ENCODE measurements at regions not wholly inside any gene's neighbourhood (a gene's known extent, or its start where the extent isn't known, plus 50 kb on each side); places are given as distances from the start of the nearest gene placed in this dataset.
"Not testable (repeated sequence)": the region's sequence is repeated elsewhere in the genome, so short reads cannot be mapped to it uniquely, and the experiment has no call there.

DNA sequence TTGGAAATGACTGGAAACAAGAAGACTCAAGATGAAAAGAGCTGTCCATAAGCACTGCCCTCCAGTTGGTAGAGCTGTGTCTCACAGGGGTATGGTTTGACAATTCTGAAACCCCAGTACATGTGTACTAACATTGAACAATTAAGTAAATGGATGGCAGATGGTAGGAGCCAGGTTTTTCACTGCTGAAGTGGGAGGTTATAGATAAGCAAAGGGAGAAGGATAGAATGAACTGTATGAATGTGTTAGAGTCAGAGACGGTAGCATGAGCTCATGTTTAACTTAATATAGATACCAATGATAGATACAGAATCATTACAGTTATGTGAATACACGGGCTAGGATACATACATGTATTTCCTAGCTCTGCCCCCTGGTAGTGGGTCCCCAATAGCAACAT is 95.0 kb upstream of the SIRPA start:
- Histone ChIP-seq H3K4me3 (ENCODE audit: low read depth in 1 of 2, low read length in 2 of 2) (no peak overlapping the region), H3K36me3 (ENCODE audit: control insufficient read depth in 2 of 2, insufficient read depth in 2 of 2, low read length in 1 of 2) (no peaks in the 10 kb centered on the region), H3K27ac (ENCODE audit: low read depth in 2 of 2, low read length in 1 of 2) (no peak overlapping the region), H3K9me3 (ENCODE audit: control insufficient read depth in 2 of 2, insufficient read depth in 1 of 2, low read depth in 1 of 2, low read length in 1 of 2) (no peaks in the 10 kb centered on the region), H3K27me3 (ENCODE audit: control insufficient read depth in 1 of 2, insufficient read depth in 2 of 2, low read length in 2 of 2) (no peaks in the 10 kb centered on the region), H3K4me1 (ENCODE audit: control insufficient read depth in 2 of 2, insufficient read depth in 2 of 2, low read length in 1 of 2) (peaks cover 0 to 14% of the 10 kb centered on the region in 2 donors)
- WGBS, 2 donors, result 72 to 78% methylated on average over 2 of the region's 2 CpGs

DNA sequence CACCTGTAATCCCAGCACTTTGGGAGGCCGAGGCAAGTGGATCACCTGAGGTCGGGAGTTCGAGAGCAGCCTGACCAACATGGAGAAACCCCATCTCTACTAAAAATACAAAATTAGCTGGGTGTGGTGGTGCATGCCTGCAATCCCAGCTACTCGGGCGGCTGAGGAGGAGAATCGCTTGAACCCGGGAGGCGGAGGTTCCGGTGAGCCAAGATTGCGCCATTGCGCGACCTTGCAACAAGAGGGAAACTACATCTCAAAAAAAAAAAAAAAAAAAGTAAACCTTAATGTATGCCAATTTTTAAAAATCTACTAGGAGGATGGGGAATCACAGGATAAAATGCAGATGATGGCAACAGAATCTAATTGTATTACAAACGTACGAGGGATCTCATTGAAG is 95.5 kb upstream of the SIRPA start:
- WGBS, 2 donors, result 85 to 93% methylated on average over 14 of the region's 14 CpGs
- not testable (repeated sequence) for H3K36me3 ChIP-seq (ENCODE audit: control insufficient read depth in 2 of 2, insufficient read depth in 2 of 2, low read length in 1 of 2); H3K27me3 ChIP-seq (ENCODE audit: control insufficient read depth in 1 of 2, insufficient read depth in 2 of 2, low read length in 2 of 2); H3K9me3 ChIP-seq (ENCODE audit: control insufficient read depth in 2 of 2, insufficient read depth in 1 of 2, low read depth in 1 of 2, low read length in 1 of 2); H3K4me3 ChIP-seq (ENCODE audit: low read depth in 1 of 2, low read length in 2 of 2); H3K27ac ChIP-seq (ENCODE audit: low read depth in 2 of 2, low read length in 1 of 2)
- H3K4me1 ChIP-seq (ENCODE audit: control insufficient read depth in 2 of 2, insufficient read depth in 2 of 2, low read length in 1 of 2), result peaks cover 0 to 10% of the 10 kb centered on the region in 2 donors

DNA sequence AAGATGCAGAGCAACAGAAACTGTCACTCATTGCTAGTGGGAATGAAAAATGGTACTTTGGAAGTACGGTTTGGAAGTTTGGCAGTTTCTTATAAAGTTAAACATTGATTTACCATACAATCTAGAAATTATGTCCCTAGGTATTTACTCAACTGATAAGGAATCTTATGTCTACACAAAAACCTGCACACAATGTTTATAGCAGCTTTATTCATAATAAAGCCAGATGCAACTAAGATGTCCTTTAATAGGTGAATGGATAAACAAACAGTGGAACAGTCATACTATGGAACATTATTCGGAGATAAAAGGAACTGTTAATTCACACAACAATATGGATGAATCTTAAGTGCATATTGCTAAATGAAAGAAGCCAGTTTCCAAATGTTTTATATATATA is 96.2 kb upstream of the SIRPA start:
- 60 to 79% methylated on average over 2 of the region's 2 CpGs for WGBS, 2 donors
- H3K27me3 ChIP-seq (ENCODE audit: control insufficient read depth in 1 of 2, insufficient read depth in 2 of 2, low read length in 2 of 2), result no peaks in the 10 kb centered on the region
- no peaks in the 10 kb centered on the region for H3K9me3 ChIP-seq (ENCODE audit: control insufficient read depth in 2 of 2, insufficient read depth in 1 of 2, low read depth in 1 of 2, low read length in 1 of 2)

DNA sequence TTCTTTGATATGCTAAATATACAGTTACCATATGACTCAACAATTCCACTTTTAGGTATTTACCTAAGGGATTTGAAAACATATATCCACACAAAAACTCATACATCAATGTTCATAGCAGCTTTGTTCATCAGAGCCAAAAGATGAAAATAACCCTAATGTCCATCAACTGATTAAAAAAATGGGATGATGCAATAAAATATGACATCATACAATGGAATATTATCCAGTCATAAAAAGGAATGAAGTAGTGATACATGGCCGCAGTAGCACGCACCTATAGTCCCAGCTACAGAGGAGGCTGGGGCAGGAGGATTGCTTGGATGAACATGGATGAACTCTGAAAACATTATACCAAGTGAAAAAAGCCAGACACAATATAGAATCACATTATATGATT is 101.4 kb upstream of the SIRPA start:
- H3K9me3 ChIP-seq (ENCODE audit: control insufficient read depth in 2 of 2, insufficient read depth in 1 of 2, low read depth in 1 of 2, low read length in 1 of 2), result no peaks in the 10 kb centered on the region
- H3K4me1 ChIP-seq (ENCODE audit: control insufficient read depth in 2 of 2, insufficient read depth in 2 of 2, low read length in 1 of 2), result no peaks in the 10 kb centered on the region
- no peak overlapping the region for H3K27ac ChIP-seq (ENCODE audit: low read depth in 2 of 2, low read length in 1 of 2)
- 93 to 95% methylated on average over 2 of the region's 2 CpGs for WGBS, 2 donors
- H3K27me3 ChIP-seq (ENCODE audit: control insufficient read depth in 1 of 2, insufficient read depth in 2 of 2, low read length in 2 of 2), result no peaks in the 10 kb centered on the region
- H3K36me3 ChIP-seq (ENCODE audit: control insufficient read depth in 2 of 2, insufficient read depth in 2 of 2, low read length in 1 of 2), result no peaks in the 10 kb centered on the region
- no peak overlapping the region for H3K4me3 ChIP-seq (ENCODE audit: low read depth in 1 of 2, low read length in 2 of 2)

More for the DNA sequence above, 96.2 kb upstream of the SIRPA start:
- no peaks in the 10 kb centered on the region for H3K36me3 ChIP-seq (ENCODE audit: control insufficient read depth in 2 of 2, insufficient read depth in 2 of 2, low read length in 1 of 2)
- H3K4me1 ChIP-seq (ENCODE audit: control insufficient read depth in 2 of 2, insufficient read depth in 2 of 2, low read length in 1 of 2), result peaks cover 0 to 5% of the 10 kb centered on the region in 2 donors
- no peak overlapping the region for H3K27ac ChIP-seq (ENCODE audit: low read depth in 2 of 2, low read length in 1 of 2)
- no peak overlapping the region for H3K4me3 ChIP-seq (ENCODE audit: low read depth in 1 of 2, low read length in 2 of 2)

DNA sequence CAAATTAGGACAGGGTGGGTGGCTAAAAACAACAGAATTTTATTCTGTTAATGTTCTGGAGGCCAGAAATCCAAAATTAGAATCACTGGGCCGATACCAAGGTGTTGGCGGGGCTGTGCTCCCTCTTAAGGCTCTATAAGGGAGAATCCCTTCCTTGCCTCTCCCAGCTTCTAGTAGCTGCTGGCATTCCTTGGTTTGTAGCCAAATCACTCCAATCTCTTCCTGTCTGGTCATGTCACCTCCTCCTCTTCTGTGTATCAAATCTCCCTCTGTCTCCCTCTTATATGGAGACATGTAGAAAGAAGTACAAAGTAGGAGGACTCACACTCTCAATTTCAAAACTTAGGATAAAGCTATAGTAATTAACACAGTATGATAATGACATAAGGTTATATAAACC is 102.9 kb upstream of the SIRPA start:
- Histone ChIP-seq H3K4me3 (ENCODE audit: low read depth in 1 of 2, low read length in 2 of 2) (no peak overlapping the region), H3K36me3 (ENCODE audit: control insufficient read depth in 2 of 2, insufficient read depth in 2 of 2, low read length in 1 of 2) (no peaks in the 10 kb centered on the region), H3K27ac (ENCODE audit: low read depth in 2 of 2, low read length in 1 of 2) (no peak overlapping the region), H3K27me3 (ENCODE audit: control insufficient read depth in 1 of 2, insufficient read depth in 2 of 2, low read length in 2 of 2) (no peaks in the 10 kb centered on the region), H3K9me3 (ENCODE audit: control insufficient read depth in 2 of 2, insufficient read depth in 1 of 2, low read depth in 1 of 2, low read length in 1 of 2) (no peaks in the 10 kb centered on the region), H3K4me1 (ENCODE audit: control insufficient read depth in 2 of 2, insufficient read depth in 2 of 2, low read length in 1 of 2) (no peaks in the 10 kb centered on the region)
- WGBS, 2 donors, result 48 to 53% methylated on average over 2 of the region's 2 CpGs

DNA sequence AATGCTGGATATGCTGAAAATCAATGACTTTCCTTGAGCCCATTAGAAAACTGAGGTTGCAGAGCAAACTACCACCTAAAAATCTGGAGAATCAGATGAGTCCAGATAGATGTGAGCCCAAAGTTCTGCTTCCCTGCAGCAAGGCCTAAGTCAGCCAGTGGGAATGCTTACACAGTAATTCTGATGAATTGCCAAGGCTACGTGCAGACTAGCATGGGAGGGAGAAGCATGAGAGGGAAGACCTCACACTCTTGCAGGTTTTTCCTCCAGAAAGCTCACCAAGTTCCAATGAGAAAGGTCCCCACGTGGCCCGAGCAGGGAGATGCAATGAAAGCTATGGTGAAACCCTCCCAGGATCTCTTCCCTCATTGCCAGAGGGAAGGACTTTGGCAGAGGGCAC is 104.8 kb upstream of the SIRPA start:
- Histone ChIP-seq H3K4me3 (ENCODE audit: low read depth in 1 of 2, low read length in 2 of 2) (no peak overlapping the region), H3K27me3 (ENCODE audit: control insufficient read depth in 1 of 2, insufficient read depth in 2 of 2, low read length in 2 of 2) (no peaks in the 10 kb centered on the region), H3K27ac (ENCODE audit: low read depth in 2 of 2, low read length in 1 of 2) (no peak overlapping the region), H3K9me3 (ENCODE audit: control insufficient read depth in 2 of 2, insufficient read depth in 1 of 2, low read depth in 1 of 2, low read length in 1 of 2) (no peaks in the 10 kb centered on the region), H3K36me3 (ENCODE audit: control insufficient read depth in 2 of 2, insufficient read depth in 2 of 2, low read length in 1 of 2) (no peaks in the 10 kb centered on the region), H3K4me1 (ENCODE audit: control insufficient read depth in 2 of 2, insufficient read depth in 2 of 2, low read length in 1 of 2) (no peaks in the 10 kb centered on the region)
- WGBS, 2 donors, result 37 to 56% methylated on average over 3 of the region's 3 CpGs

DNA sequence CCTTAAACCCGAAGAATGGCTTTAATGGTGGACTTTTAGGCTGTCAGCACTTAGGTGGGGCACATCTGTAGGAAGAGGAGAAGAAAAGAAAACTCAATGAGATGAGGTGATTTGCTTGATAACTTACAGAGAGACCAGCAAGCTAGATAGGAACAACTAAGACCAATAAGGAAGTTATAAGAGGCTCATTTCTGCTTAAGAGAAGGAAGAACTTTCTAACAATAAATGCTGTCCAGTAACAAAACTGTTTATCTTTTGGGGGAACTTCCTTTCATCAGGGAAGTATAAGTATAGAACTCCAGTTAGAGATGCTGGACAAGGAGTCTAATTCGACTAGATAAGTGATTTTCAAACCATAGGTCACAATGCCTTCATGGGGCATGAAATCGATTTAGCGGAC is 107.2 kb upstream of the SIRPA start:
- WGBS, 2 donors, result 74 to 75% methylated on average over 4 of the region's 4 CpGs
- Histone ChIP-seq H3K9me3 (ENCODE audit: control insufficient read depth in 2 of 2, insufficient read depth in 1 of 2, low read depth in 1 of 2, low read length in 1 of 2) (no peaks in the 10 kb centered on the region), H3K27ac (ENCODE audit: low read depth in 2 of 2, low read length in 1 of 2) (no peak overlapping the region), H3K27me3 (ENCODE audit: control insufficient read depth in 1 of 2, insufficient read depth in 2 of 2, low read length in 2 of 2) (no peaks in the 10 kb centered on the region), H3K4me1 (ENCODE audit: control insufficient read depth in 2 of 2, insufficient read depth in 2 of 2, low read length in 1 of 2) (no peaks in the 10 kb centered on the region), H3K4me3 (ENCODE audit: low read depth in 1 of 2, low read length in 2 of 2) (no peak overlapping the region), H3K36me3 (ENCODE audit: control insufficient read depth in 2 of 2, insufficient read depth in 2 of 2, low read length in 1 of 2) (no peaks in the 10 kb centered on the region)

DNA sequence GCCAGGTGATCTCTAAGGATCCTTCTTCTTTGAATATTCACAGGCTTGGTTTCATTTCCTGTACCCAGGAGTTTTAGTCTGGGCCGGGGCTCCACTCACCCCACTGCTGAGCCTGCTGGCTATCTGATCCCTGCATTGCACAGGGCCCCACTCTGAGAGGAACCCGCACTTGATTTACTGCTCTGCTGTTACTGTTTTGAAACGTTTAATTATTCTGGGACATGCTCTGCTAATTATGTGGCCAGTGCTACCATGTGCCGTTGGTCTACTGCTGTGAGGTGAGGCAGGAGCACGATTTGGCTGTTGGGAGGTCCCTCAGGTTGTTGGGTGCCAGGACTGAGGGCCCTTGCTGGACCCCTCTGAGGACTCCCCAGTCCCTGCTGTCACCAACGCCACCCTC is 108.7 kb upstream of the SIRPA start:
- Histone ChIP-seq H3K27me3 (ENCODE audit: control insufficient read depth in 1 of 2, insufficient read depth in 2 of 2, low read length in 2 of 2) (no peaks in the 10 kb centered on the region), H3K4me1 (ENCODE audit: control insufficient read depth in 2 of 2, insufficient read depth in 2 of 2, low read length in 1 of 2) (no peaks in the 10 kb centered on the region), H3K9me3 (ENCODE audit: control insufficient read depth in 2 of 2, insufficient read depth in 1 of 2, low read depth in 1 of 2, low read length in 1 of 2) (no peaks in the 10 kb centered on the region), H3K4me3 (ENCODE audit: low read depth in 1 of 2, low read length in 2 of 2) (no peak overlapping the region), H3K27ac (ENCODE audit: low read depth in 2 of 2, low read length in 1 of 2) (no peak overlapping the region), H3K36me3 (ENCODE audit: control insufficient read depth in 2 of 2, insufficient read depth in 2 of 2, low read length in 1 of 2) (no peaks in the 10 kb centered on the region)
- 56 to 57% methylated on average over 6 of the region's 6 CpGs for WGBS, 2 donors

DNA sequence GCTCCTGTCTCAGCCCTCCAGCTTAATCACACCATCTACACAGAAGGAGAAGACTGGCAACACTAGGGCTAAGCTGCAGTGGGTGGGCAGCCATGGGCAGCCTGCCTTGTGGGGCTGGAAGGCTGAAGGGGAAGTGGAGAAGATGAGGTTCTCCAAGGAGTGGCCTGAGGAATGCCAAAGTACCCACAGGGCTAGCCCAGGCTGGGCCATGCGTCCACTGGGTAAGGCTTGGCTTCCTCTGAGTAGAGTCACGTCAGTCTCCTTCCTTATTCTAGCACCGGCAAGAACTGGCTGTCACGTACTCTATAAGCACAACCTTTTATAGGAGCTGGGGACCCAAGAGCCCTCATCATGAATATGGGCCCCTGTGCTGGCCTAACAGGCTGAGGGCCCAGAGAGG is 110.6 kb upstream of the SIRPA start:
- Histone ChIP-seq H3K4me3 (ENCODE audit: low read depth in 1 of 2, low read length in 2 of 2) (no peak overlapping the region), H3K27ac (ENCODE audit: low read depth in 2 of 2, low read length in 1 of 2) (no peak overlapping the region), H3K36me3 (ENCODE audit: control insufficient read depth in 2 of 2, insufficient read depth in 2 of 2, low read length in 1 of 2) (no peaks in the 10 kb centered on the region), H3K27me3 (ENCODE audit: control insufficient read depth in 1 of 2, insufficient read depth in 2 of 2, low read length in 2 of 2) (no peaks in the 10 kb centered on the region), H3K9me3 (ENCODE audit: control insufficient read depth in 2 of 2, insufficient read depth in 1 of 2, low read depth in 1 of 2, low read length in 1 of 2) (no peaks in the 10 kb centered on the region), H3K4me1 (ENCODE audit: control insufficient read depth in 2 of 2, insufficient read depth in 2 of 2, low read length in 1 of 2) (no peaks in the 10 kb centered on the region)
- 70 to 75% methylated on average over 4 of the region's 4 CpGs for WGBS, 2 donors

DNA sequence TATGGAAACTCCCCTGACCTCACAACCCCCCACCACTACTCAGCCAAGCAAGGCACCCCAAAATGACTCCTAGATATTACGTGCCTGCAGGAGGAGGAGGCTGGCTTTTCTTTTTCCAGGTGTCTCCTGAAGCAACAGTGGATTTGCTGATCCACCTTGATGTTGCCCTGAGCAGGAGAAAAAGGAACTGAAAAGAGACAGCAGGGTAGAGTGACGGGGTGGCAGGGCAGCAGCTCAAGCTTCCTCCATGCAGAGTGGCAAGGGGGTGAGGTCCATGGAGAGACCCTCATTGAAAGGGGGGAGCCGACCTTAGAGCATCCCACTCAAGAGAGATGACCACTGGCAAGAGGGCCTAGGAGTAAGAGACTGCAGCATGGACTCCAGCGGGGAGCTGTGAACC is 112.0 kb upstream of the SIRPA start:
- no peak overlapping the region for H3K27ac ChIP-seq (ENCODE audit: low read depth in 2 of 2, low read length in 1 of 2)
- 72 to 76% methylated on average over 4 of the region's 4 CpGs for WGBS, 2 donors
- no peaks in the 10 kb centered on the region for H3K4me1 ChIP-seq (ENCODE audit: control insufficient read depth in 2 of 2, insufficient read depth in 2 of 2, low read length in 1 of 2)
- H3K9me3 ChIP-seq (ENCODE audit: control insufficient read depth in 2 of 2, insufficient read depth in 1 of 2, low read depth in 1 of 2, low read length in 1 of 2), result no peaks in the 10 kb centered on the region
- no peak overlapping the region for H3K4me3 ChIP-seq (ENCODE audit: low read depth in 1 of 2, low read length in 2 of 2)
- H3K36me3 ChIP-seq (ENCODE audit: control insufficient read depth in 2 of 2, insufficient read depth in 2 of 2, low read length in 1 of 2), result no peaks in the 10 kb centered on the region
- H3K27me3 ChIP-seq (ENCODE audit: control insufficient read depth in 1 of 2, insufficient read depth in 2 of 2, low read length in 2 of 2), result no peaks in the 10 kb centered on the region

Measured in esophagus (tissue), 2 donors.